ENCODE measurements at regions not wholly inside any gene's neighbourhood (a gene's known extent, or its start where the extent isn't known, plus 50 kb on each side); places are given as distances from the start of the nearest gene placed in this dataset.

DNA sequence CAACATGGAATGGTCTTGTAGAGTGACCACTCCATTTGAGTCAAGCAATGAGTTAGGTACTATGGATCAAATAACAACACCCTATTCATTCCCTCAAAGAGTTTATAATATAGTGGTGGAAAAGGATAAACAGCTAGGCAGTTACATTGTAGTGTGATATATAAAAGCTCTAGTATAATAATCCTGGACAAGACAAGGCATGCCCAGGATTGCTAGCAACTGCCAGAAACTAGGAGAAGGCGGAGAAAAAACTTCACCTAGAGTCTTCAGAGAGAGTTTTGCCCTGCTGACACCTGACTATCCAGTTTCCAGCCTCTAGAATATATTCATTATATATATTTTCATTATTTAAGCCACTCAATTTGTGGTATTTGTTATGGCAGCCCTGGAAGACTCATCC lies 530.6 kb downstream of the KLF12 start:
- ChIA-PET RAD21 (ENCODE audit: low non-redundant PET in 1 of 2, low total read pairs in 2 of 2, uncharacterized antibody in 2 of 2, unreplicated experiment in 2 of 2) (no interaction called here), CTCF (no interaction called here), POLR2A (no interaction called here)
- H3K9me3 ChIP-seq (ENCODE audit: control insufficient read depth in 1 of 2, insufficient read depth in 1 of 2, low read depth in 1 of 2, low read length in 2 of 2), result no peaks in the 10 kb centered on the region
- ATAC-seq, result no peak
- no peak overlapping the region for H3K4me2 ChIP-seq (ENCODE audit: low read length)
- no peak for DNase-seq (ENCODE audit: low read depth, low spot score)
- no peaks in the 10 kb centered on the region for H3K4me1 ChIP-seq (ENCODE audit: control insufficient read depth in 1 of 2, insufficient read depth in 2 of 2, low read length in 2 of 2)
- no peaks in the 10 kb centered on the region for H3K79me2 ChIP-seq (ENCODE audit: insufficient read depth, low read length)
- H3K9ac ChIP-seq (ENCODE audit: low read length), result no peak overlapping the region
- TF ChIP-seq, protein P1, sequence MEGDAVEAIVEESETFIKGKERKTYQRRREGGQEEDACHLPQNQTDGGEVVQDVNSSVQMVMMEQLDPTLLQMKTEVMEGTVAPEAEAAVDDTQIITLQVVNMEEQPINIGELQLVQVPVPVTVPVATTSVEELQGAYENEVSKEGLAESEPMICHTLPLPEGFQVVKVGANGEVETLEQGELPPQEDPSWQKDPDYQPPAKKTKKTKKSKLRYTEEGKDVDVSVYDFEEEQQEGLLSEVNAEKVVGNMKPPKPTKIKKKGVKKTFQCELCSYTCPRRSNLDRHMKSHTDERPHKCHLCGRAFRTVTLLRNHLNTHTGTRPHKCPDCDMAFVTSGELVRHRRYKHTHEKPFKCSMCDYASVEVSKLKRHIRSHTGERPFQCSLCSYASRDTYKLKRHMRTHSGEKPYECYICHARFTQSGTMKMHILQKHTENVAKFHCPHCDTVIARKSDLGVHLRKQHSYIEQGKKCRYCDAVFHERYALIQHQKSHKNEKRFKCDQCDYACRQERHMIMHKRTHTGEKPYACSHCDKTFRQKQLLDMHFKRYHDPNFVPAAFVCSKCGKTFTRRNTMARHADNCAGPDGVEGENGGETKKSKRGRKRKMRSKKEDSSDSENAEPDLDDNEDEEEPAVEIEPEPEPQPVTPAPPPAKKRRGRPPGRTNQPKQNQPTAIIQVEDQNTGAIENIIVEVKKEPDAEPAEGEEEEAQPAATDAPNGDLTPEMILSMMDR (IDR thresholded peaks at IDR 0.05 in 2 of 3, conservative IDR thresholded peaks at IDR 0.05 in 1 of 3; ENCODE audit: borderline replicate concordance in 1 of 3, insufficient read depth in 1 of 3, low read depth in 2 of 3, low read length in 2 of 3), result no peak
- TF ChIP-seq ELF1 (IDR thresholded peaks at IDR 0.05; ENCODE audit: borderline replicate concordance, low read depth) (no peak), RAD21 (IDR thresholded peaks at IDR 0.05; ENCODE audit: low read depth) (no peak), SP1 (IDR thresholded peaks at IDR 0.05; ENCODE audit: low read depth) (no peak), POLR2A (IDR thresholded peaks at IDR 0.05; ENCODE audit: borderline replicate concordance, extremely low read depth, insufficient read depth, insufficient read length) (no peak), FOSL1 (IDR thresholded peaks at IDR 0.05; ENCODE audit: low read depth) (no peak), SRF (IDR thresholded peaks at IDR 0.05; ENCODE audit: low read depth) (no peak), CBX3 (IDR thresholded peaks at IDR 0.05; ENCODE audit: low read depth) (no peak), CEBPB (IDR thresholded peaks at IDR 0.05; ENCODE audit: low read depth) (no peak), JUND (IDR thresholded peaks at IDR 0.05) (no peak), EZH2 (IDR thresholded peaks at IDR 0.05) (no peak), EGR1 (IDR thresholded peaks at IDR 0.05; ENCODE audit: low read depth) (no peak), POLR2AphosphoS5 (IDR thresholded peaks at IDR 0.05; ENCODE audit: low read depth, low read length) (no peak), YY1 (IDR thresholded peaks at IDR 0.05; ENCODE audit: extremely low read depth, insufficient replicate concordance, low read depth, low read length) (no peak)
- TF ChIP-seq, protein P2, sequence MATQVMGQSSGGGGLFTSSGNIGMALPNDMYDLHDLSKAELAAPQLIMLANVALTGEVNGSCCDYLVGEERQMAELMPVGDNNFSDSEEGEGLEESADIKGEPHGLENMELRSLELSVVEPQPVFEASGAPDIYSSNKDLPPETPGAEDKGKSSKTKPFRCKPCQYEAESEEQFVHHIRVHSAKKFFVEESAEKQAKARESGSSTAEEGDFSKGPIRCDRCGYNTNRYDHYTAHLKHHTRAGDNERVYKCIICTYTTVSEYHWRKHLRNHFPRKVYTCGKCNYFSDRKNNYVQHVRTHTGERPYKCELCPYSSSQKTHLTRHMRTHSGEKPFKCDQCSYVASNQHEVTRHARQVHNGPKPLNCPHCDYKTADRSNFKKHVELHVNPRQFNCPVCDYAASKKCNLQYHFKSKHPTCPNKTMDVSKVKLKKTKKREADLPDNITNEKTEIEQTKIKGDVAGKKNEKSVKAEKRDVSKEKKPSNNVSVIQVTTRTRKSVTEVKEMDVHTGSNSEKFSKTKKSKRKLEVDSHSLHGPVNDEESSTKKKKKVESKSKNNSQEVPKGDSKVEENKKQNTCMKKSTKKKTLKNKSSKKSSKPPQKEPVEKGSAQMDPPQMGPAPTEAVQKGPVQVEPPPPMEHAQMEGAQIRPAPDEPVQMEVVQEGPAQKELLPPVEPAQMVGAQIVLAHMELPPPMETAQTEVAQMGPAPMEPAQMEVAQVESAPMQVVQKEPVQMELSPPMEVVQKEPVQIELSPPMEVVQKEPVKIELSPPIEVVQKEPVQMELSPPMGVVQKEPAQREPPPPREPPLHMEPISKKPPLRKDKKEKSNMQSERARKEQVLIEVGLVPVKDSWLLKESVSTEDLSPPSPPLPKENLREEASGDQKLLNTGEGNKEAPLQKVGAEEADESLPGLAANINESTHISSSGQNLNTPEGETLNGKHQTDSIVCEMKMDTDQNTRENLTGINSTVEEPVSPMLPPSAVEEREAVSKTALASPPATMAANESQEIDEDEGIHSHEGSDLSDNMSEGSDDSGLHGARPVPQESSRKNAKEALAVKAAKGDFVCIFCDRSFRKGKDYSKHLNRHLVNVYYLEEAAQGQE (IDR thresholded peaks at IDR 0.05; ENCODE audit: low read depth), result no peak
- TF ChIP-seq, protein P3, sequence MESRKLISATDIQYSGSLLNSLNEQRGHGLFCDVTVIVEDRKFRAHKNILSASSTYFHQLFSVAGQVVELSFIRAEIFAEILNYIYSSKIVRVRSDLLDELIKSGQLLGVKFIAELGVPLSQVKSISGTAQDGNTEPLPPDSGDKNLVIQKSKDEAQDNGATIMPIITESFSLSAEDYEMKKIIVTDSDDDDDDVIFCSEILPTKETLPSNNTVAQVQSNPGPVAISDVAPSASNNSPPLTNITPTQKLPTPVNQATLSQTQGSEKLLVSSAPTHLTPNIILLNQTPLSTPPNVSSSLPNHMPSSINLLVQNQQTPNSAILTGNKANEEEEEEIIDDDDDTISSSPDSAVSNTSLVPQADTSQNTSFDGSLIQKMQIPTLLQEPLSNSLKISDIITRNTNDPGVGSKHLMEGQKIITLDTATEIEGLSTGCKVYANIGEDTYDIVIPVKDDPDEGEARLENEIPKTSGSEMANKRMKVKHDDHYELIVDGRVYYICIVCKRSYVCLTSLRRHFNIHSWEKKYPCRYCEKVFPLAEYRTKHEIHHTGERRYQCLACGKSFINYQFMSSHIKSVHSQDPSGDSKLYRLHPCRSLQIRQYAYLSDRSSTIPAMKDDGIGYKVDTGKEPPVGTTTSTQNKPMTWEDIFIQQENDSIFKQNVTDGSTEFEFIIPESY (IDR thresholded peaks at IDR 0.05; ENCODE audit: extremely low read depth, insufficient replicate concordance, low read length), result no peak
- TF ChIP-seq, protein P4, sequence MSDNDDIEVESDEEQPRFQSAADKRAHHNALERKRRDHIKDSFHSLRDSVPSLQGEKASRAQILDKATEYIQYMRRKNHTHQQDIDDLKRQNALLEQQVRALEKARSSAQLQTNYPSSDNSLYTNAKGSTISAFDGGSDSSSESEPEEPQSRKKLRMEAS (IDR thresholded peaks at IDR 0.05), result no peak
- TF ChIP-seq, protein P5, sequence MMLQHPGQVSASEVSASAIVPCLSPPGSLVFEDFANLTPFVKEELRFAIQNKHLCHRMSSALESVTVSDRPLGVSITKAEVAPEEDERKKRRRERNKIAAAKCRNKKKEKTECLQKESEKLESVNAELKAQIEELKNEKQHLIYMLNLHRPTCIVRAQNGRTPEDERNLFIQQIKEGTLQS (IDR thresholded peaks at IDR 0.05), result no peak
- no peak overlapping the region for H3K4me3 ChIP-seq (replicated peaks in 1 of 2; ENCODE audit: low read depth in 1 of 2, low read length in 2 of 2)
- no peaks in the 10 kb centered on the region for H4K20me1 ChIP-seq (ENCODE audit: insufficient read depth)
- no peaks in the 10 kb centered on the region for H3K9me2 ChIP-seq (ENCODE audit: insufficient read depth)
- BruUV-seq (replicated peaks), result no TSS peak
- intact Hi-C loops (cut with micrococcal nuclease), result no loop called here
- H3K36me3 ChIP-seq (ENCODE audit: control insufficient read depth in 1 of 2, insufficient read depth in 2 of 2, low read length in 2 of 2), result no peaks in the 10 kb centered on the region
- H2AFZ ChIP-seq (ENCODE audit: low read depth, low read length, poor library complexity, severe bottlenecking), result no peak overlapping the region
- no peak overlapping the region for H3K27ac ChIP-seq (ENCODE audit: low read depth, low read length)
- H3K27me3 ChIP-seq (ENCODE audit: insufficient read depth, low read length), result no peaks in the 10 kb centered on the region

All from HCT116 (cell line).